Tibial nerve (tissue), 4 donors: ENCODE measurements at regions not wholly inside any gene's neighbourhood (a gene's known extent, or its start where the extent isn't known, plus 50 kb on each side); places are given as distances from the start of the nearest gene placed in this dataset.

ENCODE experiments used
- EP300 ChIP-seq, 2 donors: sonication (generic); formaldehyde crosslinking; IDR thresholded peaks; one replicate each; pipeline ENCODE4 v1.6.1; 2017; ENCODE audit warnings: antibody characterized with exemption in 2 of 2, mild to moderate bottlenecking in 1 of 2
- POLR2A ChIP-seq, 2 donors: fragments of 450-650 bp; IDR thresholded peaks; one replicate each; pipeline ENCODE4 v1.6.1; 2017; ENCODE audit warnings: antibody characterized with exemption in 2 of 2, mild to moderate bottlenecking in 2 of 2, moderate library complexity in 2 of 2
- TF ChIP-seq, protein P1 (sequence below), 5 experiments: fragments of 200-600 bp in 3 of 5; fragments of 450-650 bp in 2 of 5; sonication (generic) in 3 of 5; IDR thresholded peaks; one replicate each; pipeline ENCODE4 v1.5.1; 2016 to 2019; ENCODE audit warnings: antibody characterized with exemption in 5 of 5, mild to moderate bottlenecking in 3 of 5, moderate library complexity in 2 of 5

DNA sequence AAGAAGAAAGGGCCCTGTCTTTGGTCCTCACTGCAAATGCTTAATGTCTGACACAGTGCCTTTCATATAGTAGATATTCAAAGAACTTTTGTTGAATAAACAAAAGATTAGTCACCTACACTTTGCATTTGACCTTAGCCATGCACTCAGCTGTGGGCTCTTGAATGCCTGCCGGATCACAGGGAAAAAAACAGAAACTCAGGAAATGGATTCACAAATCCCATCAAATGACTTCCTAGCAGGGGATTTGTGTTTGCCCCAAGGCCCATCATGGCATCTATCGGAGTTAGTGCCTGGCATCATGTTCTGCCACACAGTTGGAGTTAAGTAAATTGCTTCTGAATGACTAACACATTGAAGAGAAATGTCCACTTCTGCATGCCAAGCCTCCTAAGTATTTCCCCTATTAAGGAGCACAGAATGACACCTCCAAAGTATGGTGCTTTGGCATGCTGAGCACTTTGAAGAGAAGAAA lies 72.3 kb upstream of the DST start:
- TF ChIP-seq, protein P1, sequence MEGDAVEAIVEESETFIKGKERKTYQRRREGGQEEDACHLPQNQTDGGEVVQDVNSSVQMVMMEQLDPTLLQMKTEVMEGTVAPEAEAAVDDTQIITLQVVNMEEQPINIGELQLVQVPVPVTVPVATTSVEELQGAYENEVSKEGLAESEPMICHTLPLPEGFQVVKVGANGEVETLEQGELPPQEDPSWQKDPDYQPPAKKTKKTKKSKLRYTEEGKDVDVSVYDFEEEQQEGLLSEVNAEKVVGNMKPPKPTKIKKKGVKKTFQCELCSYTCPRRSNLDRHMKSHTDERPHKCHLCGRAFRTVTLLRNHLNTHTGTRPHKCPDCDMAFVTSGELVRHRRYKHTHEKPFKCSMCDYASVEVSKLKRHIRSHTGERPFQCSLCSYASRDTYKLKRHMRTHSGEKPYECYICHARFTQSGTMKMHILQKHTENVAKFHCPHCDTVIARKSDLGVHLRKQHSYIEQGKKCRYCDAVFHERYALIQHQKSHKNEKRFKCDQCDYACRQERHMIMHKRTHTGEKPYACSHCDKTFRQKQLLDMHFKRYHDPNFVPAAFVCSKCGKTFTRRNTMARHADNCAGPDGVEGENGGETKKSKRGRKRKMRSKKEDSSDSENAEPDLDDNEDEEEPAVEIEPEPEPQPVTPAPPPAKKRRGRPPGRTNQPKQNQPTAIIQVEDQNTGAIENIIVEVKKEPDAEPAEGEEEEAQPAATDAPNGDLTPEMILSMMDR (IDR thresholded peaks at IDR 0.05): no peak
- TF ChIP-seq POLR2A (IDR thresholded peaks at IDR 0.05) (no peak), EP300 (IDR thresholded peaks at IDR 0.05) (no peak)
